ENCODE measurements at regions not wholly inside any gene's neighbourhood (a gene's known extent, or its start where the extent isn't known, plus 50 kb on each side); places are given as distances from the start of the nearest gene placed in this dataset.

DNA sequence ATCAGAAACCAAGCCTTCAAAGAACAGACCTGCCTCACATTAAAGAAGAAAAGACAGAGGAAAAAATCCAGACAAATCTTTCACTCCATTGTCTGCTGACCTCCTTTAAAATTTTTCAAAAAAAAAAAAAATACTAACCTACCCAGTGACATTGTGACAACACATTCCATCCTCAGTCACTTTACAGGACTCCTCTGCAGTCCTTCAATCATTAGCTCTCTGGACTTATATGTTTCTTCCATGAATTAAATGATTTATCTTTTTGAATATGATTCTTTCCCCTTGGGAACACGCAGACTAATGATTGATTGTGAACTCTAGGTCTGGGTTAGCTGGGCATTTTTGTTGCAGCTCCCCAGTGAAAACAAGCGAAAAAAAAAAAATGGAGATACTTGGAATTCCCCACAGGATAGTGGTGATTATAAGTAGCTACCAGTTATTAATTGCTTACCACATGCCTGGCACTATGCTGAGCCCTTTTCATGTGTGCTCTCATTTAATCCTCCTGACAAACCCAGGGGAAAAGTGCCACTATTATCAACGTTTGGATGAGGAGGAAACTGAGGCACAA is 261.3 kb upstream of the NCKAP5 start:
- H3K9me3 ChIP-seq, result no peaks in the 10 kb centered on the region
- TF ChIP-seq EP300 (IDR thresholded peaks at IDR 0.05) (no peak), POLR2AphosphoS5 (IDR thresholded peaks at IDR 0.05) (no peak), POLR2A (IDR thresholded peaks at IDR 0.05) (no peak)
- TF ChIP-seq, protein P1, sequence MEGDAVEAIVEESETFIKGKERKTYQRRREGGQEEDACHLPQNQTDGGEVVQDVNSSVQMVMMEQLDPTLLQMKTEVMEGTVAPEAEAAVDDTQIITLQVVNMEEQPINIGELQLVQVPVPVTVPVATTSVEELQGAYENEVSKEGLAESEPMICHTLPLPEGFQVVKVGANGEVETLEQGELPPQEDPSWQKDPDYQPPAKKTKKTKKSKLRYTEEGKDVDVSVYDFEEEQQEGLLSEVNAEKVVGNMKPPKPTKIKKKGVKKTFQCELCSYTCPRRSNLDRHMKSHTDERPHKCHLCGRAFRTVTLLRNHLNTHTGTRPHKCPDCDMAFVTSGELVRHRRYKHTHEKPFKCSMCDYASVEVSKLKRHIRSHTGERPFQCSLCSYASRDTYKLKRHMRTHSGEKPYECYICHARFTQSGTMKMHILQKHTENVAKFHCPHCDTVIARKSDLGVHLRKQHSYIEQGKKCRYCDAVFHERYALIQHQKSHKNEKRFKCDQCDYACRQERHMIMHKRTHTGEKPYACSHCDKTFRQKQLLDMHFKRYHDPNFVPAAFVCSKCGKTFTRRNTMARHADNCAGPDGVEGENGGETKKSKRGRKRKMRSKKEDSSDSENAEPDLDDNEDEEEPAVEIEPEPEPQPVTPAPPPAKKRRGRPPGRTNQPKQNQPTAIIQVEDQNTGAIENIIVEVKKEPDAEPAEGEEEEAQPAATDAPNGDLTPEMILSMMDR (IDR thresholded peaks at IDR 0.05), result no peak
- H3K4me3 ChIP-seq, result no peak overlapping the region
- H3K36me3 ChIP-seq, result no peaks in the 10 kb centered on the region
- DNase-seq, result no peak
- H3K27me3 ChIP-seq, result no peaks in the 10 kb centered on the region
- no peak overlapping the region for H3K27ac ChIP-seq
- no peaks in the 10 kb centered on the region for H3K4me1 ChIP-seq
- intact Hi-C loops (cut with DNase I), result no loop called here
- 65 to 69% methylated on average over 3 of the region's 3 CpGs for WGBS, 2 donors

DNA sequence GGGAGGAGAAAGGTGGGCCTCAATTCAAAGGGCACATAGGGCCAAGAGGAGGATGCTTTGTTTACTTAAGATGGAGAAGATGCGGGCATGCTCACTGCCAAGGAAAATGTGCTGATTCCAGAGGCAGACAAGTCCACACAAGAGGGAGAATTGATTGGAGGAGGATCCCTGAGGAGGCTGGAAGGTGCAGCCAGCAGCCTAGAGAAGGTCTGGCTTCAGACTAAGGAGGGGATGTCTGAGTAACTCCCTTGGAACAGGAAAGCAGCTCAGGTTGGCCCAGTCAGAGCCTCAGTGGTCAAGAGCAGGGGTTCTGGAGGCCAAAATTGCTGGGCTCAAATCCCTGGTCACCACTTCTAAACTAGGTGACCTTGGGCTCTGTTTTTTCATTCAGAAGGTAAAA is 265.5 kb upstream of the NCKAP5 start:
- H3K27ac ChIP-seq, result no peak overlapping the region
- H3K4me1 ChIP-seq, result no peaks in the 10 kb centered on the region
- WGBS, 2 donors, result 42 to 88% methylated on average over 1 of the region's 1 CpG
- H3K4me3 ChIP-seq, result no peak overlapping the region
- TF ChIP-seq POLR2AphosphoS5 (IDR thresholded peaks at IDR 0.05) (no peak), EP300 (IDR thresholded peaks at IDR 0.05) (no peak)
- H3K27me3 ChIP-seq, result no peaks in the 10 kb centered on the region
- no peaks in the 10 kb centered on the region for H3K36me3 ChIP-seq
- H3K9me3 ChIP-seq, result peaks cover 0 to 3% (median 0%) of the 10 kb centered on the region in 4 donors
- intact Hi-C loops (cut with DNase I), result no loop called here
- no peak for DNase-seq

DNA sequence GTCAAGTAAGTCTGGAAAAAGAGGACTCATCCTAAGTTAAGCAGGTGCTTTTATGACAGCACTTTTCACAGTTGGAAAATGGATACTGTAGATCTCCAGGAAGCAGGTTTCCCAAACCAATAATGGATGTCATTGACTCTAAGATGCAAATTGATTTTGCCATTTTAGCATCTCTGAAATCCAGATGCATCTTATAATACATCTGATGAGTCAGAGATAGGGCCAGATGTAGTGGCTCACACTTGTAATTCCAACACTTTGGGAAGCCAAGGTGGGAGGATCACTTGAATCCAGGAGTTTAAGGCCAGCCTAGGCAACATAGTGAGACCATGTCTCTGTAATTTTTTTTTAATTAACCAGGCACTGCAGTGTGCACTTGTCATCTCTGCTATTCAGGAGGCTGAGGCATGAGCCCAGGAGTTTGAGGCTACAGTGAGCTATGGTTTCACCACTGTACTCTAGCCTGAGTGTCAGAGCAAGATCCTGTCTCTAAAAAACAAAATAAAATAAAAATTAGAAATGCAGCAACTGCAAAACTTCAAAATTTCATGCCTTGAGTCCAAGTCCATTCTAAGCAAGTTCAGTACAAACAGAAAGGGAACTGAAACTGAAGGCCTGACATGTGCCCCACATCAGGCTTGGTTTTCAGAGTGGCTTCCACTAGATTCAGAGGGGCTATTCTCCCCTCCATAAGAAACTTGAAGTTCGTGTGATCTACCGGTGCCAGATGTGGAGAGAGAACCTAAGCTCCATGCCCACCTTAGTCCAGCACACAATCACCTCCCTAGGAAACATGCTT is 267.8 kb upstream of the NCKAP5 start:
- Histone ChIP-seq H3K27me3 (no peaks in the 10 kb centered on the region), H3K27ac (no peak overlapping the region), H3K4me1 (no peaks in the 10 kb centered on the region), H3K4me3 (no peak overlapping the region), H3K9me3 (peaks cover 0 to 3% (median 0%) of the 10 kb centered on the region in 4 donors), H3K36me3 (no peaks in the 10 kb centered on the region)
- WGBS, 2 donors, result 90 to 92% methylated on average over 2 of the region's 2 CpGs
- DNase-seq, result no peak
- intact Hi-C loops (cut with DNase I), result no loop called here
- TF ChIP-seq EP300 (IDR thresholded peaks at IDR 0.05) (no peak), POLR2A (IDR thresholded peaks at IDR 0.05) (no peak), POLR2AphosphoS5 (IDR thresholded peaks at IDR 0.05) (no peak)
- TF ChIP-seq, protein P1 (IDR thresholded peaks at IDR 0.05), result no peak

GRCh38 chr2:133836691-133837345 is 268.6 kb upstream of the NCKAP5 start:
- intact Hi-C loops (cut with DNase I), result no loop called here
- WGBS, 2 donors, result 77 to 89% methylated on average over 11 of the region's 11 CpGs
- DNase-seq, result no peak

More at GRCh38 chr2:133836691-133837345, 268.6 kb upstream of the NCKAP5 start:
- no peaks in the 10 kb centered on the region for H3K27me3 ChIP-seq
- H3K36me3 ChIP-seq, result no peaks in the 10 kb centered on the region
- TF ChIP-seq POLR2AphosphoS5 (IDR thresholded peaks at IDR 0.05) (no peak), POLR2A (IDR thresholded peaks at IDR 0.05) (no peak), EP300 (IDR thresholded peaks at IDR 0.05) (no peak)
- TF ChIP-seq, protein P1 (IDR thresholded peaks at IDR 0.05), result no peak
- peaks cover 0 to 3% (median 0%) of the 10 kb centered on the region in 4 donors for H3K9me3 ChIP-seq
- no peak overlapping the region for H3K4me3 ChIP-seq
- no peak overlapping the region for H3K27ac ChIP-seq
- H3K4me1 ChIP-seq, result no peaks in the 10 kb centered on the region
